Adrenal gland (tissue), 5 donors: ENCODE measurements at regions not wholly inside any gene's neighbourhood (a gene's known extent, or its start where the extent isn't known, plus 50 kb on each side); places are given as distances from the start of the nearest gene placed in this dataset.

Experiments used
- CTCF ChIP-seq, 6 experiments: fragments of 450-650 bp in 4 of 6; fragments of 200-600 bp in 2 of 6; sonication (generic) in 1 of 6; IDR thresholded peaks; 1 replicate in 5 of 6; 2 replicates in 1 of 6; pipeline versions ENCODE4 v1.5.1 to v1.8.0; 2016 to 2021; ENCODE audit warnings: antibody characterized with exemption in 6 of 6, mild to moderate bottlenecking in 2 of 6, moderate library complexity in 1 of 6
- POLR2A ChIP-seq, 2 donors: fragments of 450-650 bp; IDR thresholded peaks; one replicate each; pipeline ENCODE4 v1.6.1; 2017; ENCODE audit warnings: antibody characterized with exemption in 2 of 2, mild to moderate bottlenecking in 2 of 2, moderate library complexity in 1 of 2
- donor health status: DM: no; HTN: no; CAD: no.

DNA sequence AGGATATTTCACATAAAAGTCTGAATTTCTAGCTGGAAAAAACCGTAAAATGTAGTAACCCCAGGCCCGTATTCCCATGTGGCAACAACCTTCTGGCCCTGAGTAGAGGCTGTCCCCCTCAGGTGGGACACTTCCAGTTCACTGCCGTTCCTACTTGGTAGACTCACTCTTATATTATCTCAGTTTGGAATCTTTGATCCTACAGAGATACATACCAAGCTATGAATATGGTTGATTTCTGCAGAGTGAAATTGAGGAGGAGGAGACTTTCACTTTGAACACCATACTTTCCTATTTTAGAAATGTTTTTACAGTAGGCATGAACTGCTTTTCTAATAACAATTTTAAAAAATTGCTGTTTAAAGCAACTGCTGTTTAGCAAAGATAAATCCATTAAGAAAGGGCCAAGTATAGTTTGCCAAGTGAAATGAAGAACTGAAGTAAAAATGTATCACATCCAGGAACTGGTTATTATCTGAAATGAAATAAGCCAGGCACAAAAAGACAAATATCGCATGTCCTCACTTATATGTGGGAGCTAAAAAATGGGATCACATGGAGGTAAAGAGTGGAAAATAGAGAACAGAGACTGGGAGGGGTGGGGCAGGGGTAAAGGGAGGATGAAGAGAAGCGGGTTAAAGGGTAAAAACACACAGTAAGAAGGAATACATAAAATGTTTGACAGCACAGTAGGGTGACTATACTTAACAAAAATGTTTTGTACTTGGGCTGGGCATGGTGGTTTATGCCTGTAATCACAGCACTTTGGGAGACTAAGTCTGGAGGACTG is 92.8 kb upstream of the METAP2 start:
- no peak for TF ChIP-seq CTCF (IDR thresholded peaks at IDR 0.05)
- no peak for TF ChIP-seq POLR2A (IDR thresholded peaks at IDR 0.05)
